Mucosa of descending colon (tissue), 3 donors: ENCODE measurements at regions not wholly inside any gene's neighbourhood (a gene's known extent, or its start where the extent isn't known, plus 50 kb on each side); places are given as distances from the start of the nearest gene placed in this dataset.

ENCODE experiments used
- ATAC-seq: fragments of 200-7000 bp; cut with Tn5 transposase; one replicate; pipeline ENCODE4 v1.9.1; 2020; ENCODE audit warnings: mild to moderate bottlenecking, moderate library complexity
- DNase-seq, 3 donors: peaks; one replicate each; pipeline ENCODE4 v3.0.0-alpha.2; 2020
- H3K36me3 ChIP-seq: fragments of 200-600 bp; one replicate; pipeline ENCODE4 v1.8.0; 2021; ENCODE audit warnings: low read depth, mild to moderate bottlenecking
- H3K4me1 ChIP-seq: fragments of 200-600 bp; one replicate; pipeline ENCODE4 v1.8.0; 2021; ENCODE audit warnings: low read depth, mild to moderate bottlenecking
- H3K4me3 ChIP-seq: fragments of 200-600 bp; one replicate; pipeline ENCODE4 v1.8.0; 2021; ENCODE audit warnings: mild to moderate bottlenecking
- H3K9me3 ChIP-seq: fragments of 200-600 bp; one replicate; pipeline ENCODE4 v1.8.0; 2021; ENCODE audit warnings: mild to moderate bottlenecking
- intact Hi-C, 2 donors: fragments of 100-400 bp; cut with DNase I in 1 of 2; cut with micrococcal nuclease in 1 of 2; formaldehyde crosslinking; loops; one replicate each; pipeline versions ENCODE4 v1.11.0 to v1.11.1; 2022; cut with DNase I, micrococcal nuclease
- TF ChIP-seq, protein P1 (sequence below): fragments of 200-600 bp; IDR thresholded peaks from one replicate; pipeline ENCODE4 v1.8.0; 2022; ENCODE audit warnings: antibody characterized with exemption, mild to moderate bottlenecking
- donor health status: DM: no; HTN: no; CAD: no; lungs with moderate emphysema.
- donor health status: DM: no; HTN: no; CAD: no.
- donor health status: DM: no; HTN: yes; CAD: no.

DNA sequence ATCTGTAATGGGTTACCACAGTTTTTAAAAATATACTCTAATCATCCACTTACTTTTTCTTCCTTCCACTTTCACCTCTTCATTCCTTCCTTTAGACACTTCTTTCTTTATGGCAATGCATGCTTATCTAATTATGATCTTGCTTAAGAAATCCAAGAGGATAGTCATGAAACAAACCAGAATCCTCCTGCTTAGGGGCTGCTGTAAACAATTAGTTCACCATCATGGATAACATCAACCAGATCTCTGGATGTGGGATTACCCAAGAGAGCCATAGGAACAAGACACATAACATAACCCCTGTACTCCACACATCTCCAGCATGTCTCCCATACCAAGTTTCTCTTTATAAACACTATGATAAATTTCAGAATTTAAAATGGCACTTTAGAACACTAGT, 713.4 kb upstream of the PTPRD start:
- TF ChIP-seq, protein P1, sequence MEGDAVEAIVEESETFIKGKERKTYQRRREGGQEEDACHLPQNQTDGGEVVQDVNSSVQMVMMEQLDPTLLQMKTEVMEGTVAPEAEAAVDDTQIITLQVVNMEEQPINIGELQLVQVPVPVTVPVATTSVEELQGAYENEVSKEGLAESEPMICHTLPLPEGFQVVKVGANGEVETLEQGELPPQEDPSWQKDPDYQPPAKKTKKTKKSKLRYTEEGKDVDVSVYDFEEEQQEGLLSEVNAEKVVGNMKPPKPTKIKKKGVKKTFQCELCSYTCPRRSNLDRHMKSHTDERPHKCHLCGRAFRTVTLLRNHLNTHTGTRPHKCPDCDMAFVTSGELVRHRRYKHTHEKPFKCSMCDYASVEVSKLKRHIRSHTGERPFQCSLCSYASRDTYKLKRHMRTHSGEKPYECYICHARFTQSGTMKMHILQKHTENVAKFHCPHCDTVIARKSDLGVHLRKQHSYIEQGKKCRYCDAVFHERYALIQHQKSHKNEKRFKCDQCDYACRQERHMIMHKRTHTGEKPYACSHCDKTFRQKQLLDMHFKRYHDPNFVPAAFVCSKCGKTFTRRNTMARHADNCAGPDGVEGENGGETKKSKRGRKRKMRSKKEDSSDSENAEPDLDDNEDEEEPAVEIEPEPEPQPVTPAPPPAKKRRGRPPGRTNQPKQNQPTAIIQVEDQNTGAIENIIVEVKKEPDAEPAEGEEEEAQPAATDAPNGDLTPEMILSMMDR: no peak
- Histone ChIP-seq H3K9me3 (no peaks in the 10 kb centered on the region), H3K36me3 (no peaks in the 10 kb centered on the region), H3K4me3 (no peak overlapping the region), H3K4me1 (no peaks in the 10 kb centered on the region)
- intact Hi-C loops: no loop called here
- ATAC-seq (no peak), DNase-seq (no peak)

DNA sequence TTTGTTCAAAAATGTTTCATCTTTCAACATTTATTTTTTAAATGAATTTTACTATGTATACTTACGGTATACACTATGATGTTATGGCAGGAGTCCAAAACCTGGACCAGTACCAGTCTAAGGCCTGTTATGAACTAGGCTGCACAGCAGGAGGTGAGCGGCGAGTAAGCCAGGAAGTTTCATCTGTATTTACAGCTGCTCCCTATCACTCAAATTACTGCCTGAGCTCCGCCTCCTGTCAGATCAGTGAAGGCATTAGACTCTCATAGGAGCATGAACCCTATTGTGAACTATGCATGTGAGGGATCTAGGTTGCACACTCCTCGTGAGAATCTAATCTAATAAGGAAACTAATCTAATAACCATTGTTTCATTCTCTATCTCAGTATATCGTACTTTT, 715.5 kb upstream of the PTPRD start:
- intact Hi-C loops: no loop called here

DNA sequence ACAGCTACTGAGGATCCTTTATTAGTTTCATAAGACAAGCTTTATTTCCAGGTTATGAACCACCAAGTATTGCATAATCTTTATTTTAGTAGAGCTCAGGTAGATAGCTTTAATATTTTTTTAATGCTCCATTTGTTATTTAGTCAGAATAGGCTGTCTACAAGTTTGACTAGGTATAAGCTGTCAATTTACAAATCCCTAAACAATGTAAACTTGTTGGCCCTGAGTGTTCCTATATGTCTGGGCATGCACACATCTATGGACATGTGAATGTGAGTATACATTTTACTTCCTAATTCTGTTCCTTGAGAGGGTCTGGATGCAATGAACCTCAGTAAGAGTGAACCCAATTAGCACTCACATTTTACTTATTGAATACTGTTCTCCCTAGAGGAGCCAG, 722.2 kb upstream of the PTPRD start:
- Histone ChIP-seq H3K4me1 (no peaks in the 10 kb centered on the region), H3K4me3 (no peak overlapping the region), H3K36me3 (no peaks in the 10 kb centered on the region), H3K9me3 (peaks cover 12% of the 10 kb centered on the region)
- no peak for DNase-seq
- intact Hi-C loops: no loop called here
- TF ChIP-seq, protein P1: no peak
- no peak for ATAC-seq

More for the DNA sequence above, 715.5 kb upstream of the PTPRD start:
- Histone ChIP-seq H3K36me3 (no peaks in the 10 kb centered on the region), H3K4me3 (no peak overlapping the region), H3K4me1 (no peaks in the 10 kb centered on the region), H3K9me3 (peaks cover 5% of the 10 kb centered on the region)
- TF ChIP-seq, protein P1: no peak
- ATAC-seq: no peak
- no peak for DNase-seq

DNA sequence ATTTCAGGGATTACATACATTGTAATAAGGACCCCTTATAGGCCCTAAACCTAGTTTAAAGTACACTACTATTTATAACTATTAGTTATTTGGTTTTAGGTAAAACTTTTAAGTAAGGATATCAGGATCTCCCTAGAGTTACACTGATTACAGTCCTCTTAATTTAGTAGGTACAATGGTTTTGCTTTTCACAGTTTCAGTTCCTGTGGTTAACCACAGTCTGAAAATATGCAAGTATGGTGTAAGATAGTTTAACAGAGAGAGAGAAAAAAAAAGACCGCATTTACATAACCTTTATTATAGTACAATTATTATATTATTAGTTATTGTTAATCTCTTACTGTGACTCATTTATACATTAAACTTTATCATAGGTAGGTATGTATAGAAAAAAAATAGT, 725.3 kb upstream of the PTPRD start:
- H3K36me3 ChIP-seq: no peaks in the 10 kb centered on the region
- no peaks in the 10 kb centered on the region for H3K4me1 ChIP-seq
- DNase-seq (no peak), ATAC-seq (no peak)
- TF ChIP-seq, protein P1: no peak
- no peak overlapping the region for H3K4me3 ChIP-seq
- intact Hi-C loops: no loop called here
- H3K9me3 ChIP-seq: peaks cover 15% of the 10 kb centered on the region

DNA sequence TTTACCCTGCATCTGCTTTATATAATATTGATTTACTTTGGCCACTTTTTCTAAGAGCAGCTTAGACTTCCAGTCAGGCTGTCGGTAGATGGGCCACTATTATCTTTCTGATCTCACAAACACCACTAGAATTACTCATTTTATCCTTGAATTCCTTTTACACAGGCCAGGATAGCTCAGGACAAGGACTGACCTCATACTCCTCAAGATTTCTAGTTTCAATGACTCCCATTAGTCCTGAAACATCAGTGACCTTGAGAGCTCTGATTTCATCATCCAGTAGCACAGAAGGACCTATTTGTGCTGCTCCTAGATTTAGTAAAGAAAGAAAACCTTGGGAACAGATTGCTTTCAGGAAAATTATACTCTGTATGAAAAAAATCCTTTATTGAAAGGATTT, 727.9 kb upstream of the PTPRD start:
- Histone ChIP-seq H3K36me3 (no peaks in the 10 kb centered on the region), H3K4me3 (no peak overlapping the region), H3K9me3 (peaks cover 14% of the 10 kb centered on the region), H3K4me1 (no peaks in the 10 kb centered on the region)
- ATAC-seq (no peak), DNase-seq (no peak)
- TF ChIP-seq, protein P1: no peak
- intact Hi-C loops: no loop called here

DNA sequence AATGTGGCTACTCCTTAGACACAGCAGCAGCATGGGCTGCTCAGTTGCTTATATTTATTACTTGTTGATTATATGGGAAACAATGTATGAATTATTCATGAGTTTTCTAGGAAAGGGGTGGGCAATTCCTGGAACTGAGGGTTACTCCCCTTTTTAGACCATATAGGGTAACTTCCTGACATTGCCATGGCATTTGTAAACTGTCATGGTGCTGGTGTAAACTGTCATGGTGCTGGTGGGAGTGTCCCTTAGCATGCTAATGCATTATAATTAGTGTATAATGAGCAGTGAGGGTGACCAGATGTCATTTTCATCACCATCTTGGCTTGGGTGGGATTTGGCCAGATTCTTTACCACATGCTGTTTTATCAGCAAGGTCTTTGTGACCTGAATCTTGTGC, 734.6 kb upstream of the PTPRD start:
- H3K36me3 ChIP-seq: no peaks in the 10 kb centered on the region
- H3K4me1 ChIP-seq: no peaks in the 10 kb centered on the region
- intact Hi-C loops: no loop called here
- ATAC-seq (no peak), DNase-seq (no peak)
- H3K9me3 ChIP-seq: peaks cover 18% of the 10 kb centered on the region
- TF ChIP-seq, protein P1: no peak
- no peak overlapping the region for H3K4me3 ChIP-seq
